ENCODE measurements at regions not wholly inside any gene's neighbourhood (a gene's known extent, or its start where the extent isn't known, plus 50 kb on each side); places are given as distances from the start of the nearest gene placed in this dataset.

DNA sequence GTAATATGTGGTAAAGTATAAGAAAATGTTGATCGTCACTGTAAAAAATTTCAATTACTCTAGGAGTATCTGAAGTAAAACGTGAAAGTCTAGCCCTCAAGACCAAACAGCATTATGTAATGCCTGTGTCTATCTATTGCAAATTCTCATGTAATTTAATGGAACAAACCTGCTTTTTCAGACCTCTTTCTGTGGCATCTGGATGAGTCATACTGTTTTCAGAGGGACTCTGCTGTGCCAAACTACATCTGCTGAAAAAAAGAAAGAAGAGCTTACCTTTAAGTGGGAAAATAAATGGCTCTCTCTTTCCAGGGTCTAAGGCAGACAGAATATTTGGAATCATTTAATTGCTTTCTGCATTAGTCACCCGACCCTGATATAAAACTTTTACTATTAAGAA lies 89.8 kb upstream of the ARMCX2 start:
- TF ChIP-seq, protein P1, sequence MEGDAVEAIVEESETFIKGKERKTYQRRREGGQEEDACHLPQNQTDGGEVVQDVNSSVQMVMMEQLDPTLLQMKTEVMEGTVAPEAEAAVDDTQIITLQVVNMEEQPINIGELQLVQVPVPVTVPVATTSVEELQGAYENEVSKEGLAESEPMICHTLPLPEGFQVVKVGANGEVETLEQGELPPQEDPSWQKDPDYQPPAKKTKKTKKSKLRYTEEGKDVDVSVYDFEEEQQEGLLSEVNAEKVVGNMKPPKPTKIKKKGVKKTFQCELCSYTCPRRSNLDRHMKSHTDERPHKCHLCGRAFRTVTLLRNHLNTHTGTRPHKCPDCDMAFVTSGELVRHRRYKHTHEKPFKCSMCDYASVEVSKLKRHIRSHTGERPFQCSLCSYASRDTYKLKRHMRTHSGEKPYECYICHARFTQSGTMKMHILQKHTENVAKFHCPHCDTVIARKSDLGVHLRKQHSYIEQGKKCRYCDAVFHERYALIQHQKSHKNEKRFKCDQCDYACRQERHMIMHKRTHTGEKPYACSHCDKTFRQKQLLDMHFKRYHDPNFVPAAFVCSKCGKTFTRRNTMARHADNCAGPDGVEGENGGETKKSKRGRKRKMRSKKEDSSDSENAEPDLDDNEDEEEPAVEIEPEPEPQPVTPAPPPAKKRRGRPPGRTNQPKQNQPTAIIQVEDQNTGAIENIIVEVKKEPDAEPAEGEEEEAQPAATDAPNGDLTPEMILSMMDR (IDR thresholded peaks at IDR 0.05): no peak
- TF ChIP-seq, protein P2, sequence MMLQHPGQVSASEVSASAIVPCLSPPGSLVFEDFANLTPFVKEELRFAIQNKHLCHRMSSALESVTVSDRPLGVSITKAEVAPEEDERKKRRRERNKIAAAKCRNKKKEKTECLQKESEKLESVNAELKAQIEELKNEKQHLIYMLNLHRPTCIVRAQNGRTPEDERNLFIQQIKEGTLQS (CRISPR knock-in tag; conservative IDR thresholded peaks at IDR 0.05): no peak
- TF ChIP-seq, protein P3, sequence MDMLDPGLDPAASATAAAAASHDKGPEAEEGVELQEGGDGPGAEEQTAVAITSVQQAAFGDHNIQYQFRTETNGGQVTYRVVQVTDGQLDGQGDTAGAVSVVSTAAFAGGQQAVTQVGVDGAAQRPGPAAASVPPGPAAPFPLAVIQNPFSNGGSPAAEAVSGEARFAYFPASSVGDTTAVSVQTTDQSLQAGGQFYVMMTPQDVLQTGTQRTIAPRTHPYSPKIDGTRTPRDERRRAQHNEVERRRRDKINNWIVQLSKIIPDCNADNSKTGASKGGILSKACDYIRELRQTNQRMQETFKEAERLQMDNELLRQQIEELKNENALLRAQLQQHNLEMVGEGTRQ (CRISPR knock-in tag; IDR thresholded peaks at IDR 0.05): no peak
